ENCODE measurements at regions not wholly inside any gene's neighbourhood (a gene's known extent, or its start where the extent isn't known, plus 50 kb on each side); places are given as distances from the start of the nearest gene placed in this dataset.

DNA sequence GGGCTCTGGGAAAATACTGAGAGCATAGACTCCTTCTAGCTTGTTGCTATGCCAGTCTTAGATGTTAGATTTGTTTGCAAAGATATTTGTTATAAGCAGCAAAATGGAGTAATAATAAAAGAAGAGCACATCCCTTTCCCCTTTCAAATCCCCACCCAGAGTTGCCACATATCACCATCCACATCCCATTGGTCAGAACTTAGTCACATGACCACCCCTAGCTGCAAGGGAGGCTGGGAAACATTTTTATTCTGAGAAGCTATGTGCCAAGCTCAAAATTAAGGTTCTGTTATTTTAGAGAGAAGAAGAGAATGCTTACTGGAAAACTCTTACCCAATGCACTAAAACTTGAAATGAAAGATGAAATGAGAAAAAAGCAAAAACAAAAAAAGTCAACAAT lies 193.9 kb upstream of the MVB12B start:
- H4K20me1 ChIP-seq (ENCODE audit: insufficient read depth) = no peaks in the 10 kb centered on the region
- H3K27me3 ChIP-seq (ENCODE audit: insufficient read depth, low read depth) = no peaks in the 10 kb centered on the region
- H3K4me3 ChIP-seq (IDR thresholded peaks at IDR 0.05; ENCODE audit: insufficient read depth, low read depth, low read length) = no peak overlapping the region
- H3K27ac ChIP-seq = no peak overlapping the region
- H3K79me2 ChIP-seq (ENCODE audit: insufficient read depth, low read depth) = no peaks in the 10 kb centered on the region
- TF ChIP-seq, protein P1, sequence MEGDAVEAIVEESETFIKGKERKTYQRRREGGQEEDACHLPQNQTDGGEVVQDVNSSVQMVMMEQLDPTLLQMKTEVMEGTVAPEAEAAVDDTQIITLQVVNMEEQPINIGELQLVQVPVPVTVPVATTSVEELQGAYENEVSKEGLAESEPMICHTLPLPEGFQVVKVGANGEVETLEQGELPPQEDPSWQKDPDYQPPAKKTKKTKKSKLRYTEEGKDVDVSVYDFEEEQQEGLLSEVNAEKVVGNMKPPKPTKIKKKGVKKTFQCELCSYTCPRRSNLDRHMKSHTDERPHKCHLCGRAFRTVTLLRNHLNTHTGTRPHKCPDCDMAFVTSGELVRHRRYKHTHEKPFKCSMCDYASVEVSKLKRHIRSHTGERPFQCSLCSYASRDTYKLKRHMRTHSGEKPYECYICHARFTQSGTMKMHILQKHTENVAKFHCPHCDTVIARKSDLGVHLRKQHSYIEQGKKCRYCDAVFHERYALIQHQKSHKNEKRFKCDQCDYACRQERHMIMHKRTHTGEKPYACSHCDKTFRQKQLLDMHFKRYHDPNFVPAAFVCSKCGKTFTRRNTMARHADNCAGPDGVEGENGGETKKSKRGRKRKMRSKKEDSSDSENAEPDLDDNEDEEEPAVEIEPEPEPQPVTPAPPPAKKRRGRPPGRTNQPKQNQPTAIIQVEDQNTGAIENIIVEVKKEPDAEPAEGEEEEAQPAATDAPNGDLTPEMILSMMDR (conservative IDR thresholded peaks at IDR 0.05; ENCODE audit: low read depth, low read length) = no peak
- no peaks in the 10 kb centered on the region for H3K4me1 ChIP-seq (ENCODE audit: low read depth, poor library complexity, severe bottlenecking)
- H3K4me2 ChIP-seq = no peak overlapping the region
- H3K9ac ChIP-seq = no peak overlapping the region
- H3K36me3 ChIP-seq (ENCODE audit: insufficient read depth) = no peaks in the 10 kb centered on the region
- no peak overlapping the region for H2AFZ ChIP-seq (ENCODE audit: low read depth)

DNA sequence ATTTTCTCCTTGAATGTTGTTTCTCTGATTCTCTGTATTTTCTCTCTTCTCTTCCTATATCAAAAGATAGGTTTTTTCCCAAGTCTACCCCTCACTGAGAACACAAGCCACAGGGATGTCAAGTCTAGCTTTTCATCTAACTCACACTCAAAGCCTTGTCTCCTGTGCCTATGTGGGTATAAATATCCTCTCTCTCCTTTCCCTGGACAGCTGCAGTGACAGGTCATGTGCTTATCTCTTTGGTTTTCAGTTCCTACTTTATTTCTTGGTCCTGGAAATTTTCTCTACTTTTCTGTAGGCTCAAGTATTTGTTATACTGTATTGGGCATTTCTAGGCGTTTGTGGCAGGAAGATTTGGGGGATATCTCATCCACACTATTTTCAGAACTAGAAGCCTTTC lies 182.4 kb upstream of the MVB12B start:
- Histone ChIP-seq H3K4me1 (ENCODE audit: low read depth, poor library complexity, severe bottlenecking) (no peaks in the 10 kb centered on the region), H3K36me3 (ENCODE audit: insufficient read depth) (no peaks in the 10 kb centered on the region), H3K27me3 (ENCODE audit: insufficient read depth, low read depth) (no peaks in the 10 kb centered on the region), H3K4me2 (no peak overlapping the region), H4K20me1 (ENCODE audit: insufficient read depth) (no peaks in the 10 kb centered on the region), H3K4me3 (IDR thresholded peaks at IDR 0.05; ENCODE audit: insufficient read depth, low read depth, low read length) (no peak overlapping the region), H2AFZ (ENCODE audit: low read depth) (no peak overlapping the region), H3K27ac (no peak overlapping the region), H3K9ac (no peak overlapping the region), H3K79me2 (ENCODE audit: insufficient read depth, low read depth) (no peaks in the 10 kb centered on the region)
- TF ChIP-seq, protein P1 (conservative IDR thresholded peaks at IDR 0.05; ENCODE audit: low read depth, low read length) = no peak

DNA sequence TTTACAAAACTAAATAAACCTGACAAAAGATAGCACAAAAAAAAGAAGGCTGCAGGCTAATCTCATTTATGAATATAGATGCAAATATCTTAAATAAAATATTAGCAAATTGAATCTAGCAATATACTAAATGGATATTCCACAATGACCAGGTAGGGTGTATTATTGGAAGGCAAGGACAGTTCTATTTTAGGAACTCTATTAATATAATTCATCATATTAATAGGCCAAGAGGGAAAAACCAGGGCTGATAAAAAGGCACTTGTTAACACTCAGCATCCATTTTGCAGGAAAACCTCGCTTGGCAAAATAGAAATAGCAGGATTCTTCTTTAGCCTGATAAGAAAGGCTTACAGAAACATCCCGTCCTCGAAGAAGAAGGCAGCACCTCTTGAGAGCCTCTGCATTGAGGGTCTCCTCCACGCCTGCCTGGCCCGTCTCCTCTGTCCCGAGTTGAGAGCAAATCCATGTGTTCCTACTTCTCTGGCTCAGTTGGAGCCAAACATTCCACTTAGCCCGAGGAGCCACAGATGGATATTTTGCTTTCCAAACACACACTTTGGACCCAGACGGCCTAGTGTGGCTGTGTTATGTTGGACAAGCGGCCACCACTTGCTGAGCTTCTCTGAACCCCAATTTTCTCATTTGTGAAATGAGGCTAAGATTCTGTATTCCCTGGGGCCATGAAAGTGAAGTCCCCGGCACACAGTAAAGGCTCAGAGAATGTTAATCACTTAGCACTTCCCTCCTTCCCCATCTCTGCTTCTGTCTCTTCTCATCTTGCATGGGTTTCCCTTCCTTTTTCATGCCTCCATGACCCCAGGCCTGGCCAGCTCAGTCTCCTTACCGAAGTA lies 181.8 kb upstream of the MVB12B start:
- Histone ChIP-seq H3K4me1 (ENCODE audit: low read depth, poor library complexity, severe bottlenecking) (no peaks in the 10 kb centered on the region), H3K27ac (no peak overlapping the region), H3K4me3 (IDR thresholded peaks at IDR 0.05; ENCODE audit: insufficient read depth, low read depth, low read length) (no peak overlapping the region), H3K36me3 (ENCODE audit: insufficient read depth) (no peaks in the 10 kb centered on the region), H3K27me3 (ENCODE audit: insufficient read depth, low read depth) (no peaks in the 10 kb centered on the region), H3K4me2 (no peak overlapping the region), H3K9ac (no peak overlapping the region), H4K20me1 (ENCODE audit: insufficient read depth) (no peaks in the 10 kb centered on the region), H2AFZ (ENCODE audit: low read depth) (no peak overlapping the region), H3K79me2 (ENCODE audit: insufficient read depth, low read depth) (no peaks in the 10 kb centered on the region)
- TF ChIP-seq, protein P1 (conservative IDR thresholded peaks at IDR 0.05; ENCODE audit: low read depth, low read length) = no peak

DNA sequence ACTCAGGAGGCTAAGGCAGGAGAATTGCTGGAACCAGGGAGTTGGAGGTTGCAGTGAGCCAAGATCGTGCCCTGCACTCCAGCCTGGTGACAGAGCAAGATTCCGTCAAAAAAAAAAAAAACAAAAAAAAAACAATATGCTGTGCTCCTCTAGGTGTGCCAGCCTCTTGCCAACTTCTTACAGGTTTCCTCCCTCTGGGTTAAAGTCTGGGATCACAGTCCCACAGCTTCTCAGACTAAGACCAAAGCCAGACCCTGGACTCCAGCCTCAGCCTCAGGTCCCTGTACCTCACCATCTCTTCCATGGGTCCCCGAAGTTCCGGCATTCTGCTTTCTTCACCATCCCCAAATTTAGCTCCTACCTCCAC lies 180.8 kb upstream of the MVB12B start:
- no peaks in the 10 kb centered on the region for H3K4me1 ChIP-seq (ENCODE audit: low read depth, poor library complexity, severe bottlenecking)
- H3K27ac ChIP-seq = no peak overlapping the region
- TF ChIP-seq, protein P1 (conservative IDR thresholded peaks at IDR 0.05; ENCODE audit: low read depth, low read length) = no peak
- H3K79me2 ChIP-seq (ENCODE audit: insufficient read depth, low read depth) = no peaks in the 10 kb centered on the region
- no peaks in the 10 kb centered on the region for H3K27me3 ChIP-seq (ENCODE audit: insufficient read depth, low read depth)
- no peaks in the 10 kb centered on the region for H3K36me3 ChIP-seq (ENCODE audit: insufficient read depth)
- H2AFZ ChIP-seq (ENCODE audit: low read depth) = no peak overlapping the region
- H3K4me3 ChIP-seq (IDR thresholded peaks at IDR 0.05; ENCODE audit: insufficient read depth, low read depth, low read length) = no peak overlapping the region
- H3K4me2 ChIP-seq = no peak overlapping the region
- no peaks in the 10 kb centered on the region for H4K20me1 ChIP-seq (ENCODE audit: insufficient read depth)
- no peak overlapping the region for H3K9ac ChIP-seq
